GM18508 (cell line): ENCODE measurements at regions not wholly inside any gene's neighbourhood (a gene's known extent, or its start where the extent isn't known, plus 50 kb on each side); places are given as distances from the start of the nearest gene placed in this dataset.

ENCODE experiments used
- ATAC-seq: cut with Tn5 transposase; IDR thresholded peaks from one replicate; pipeline ENCODE4 v1.9.1; 2021; ENCODE audit warnings: moderate number of reproducible peaks; ENCODE audit not compliant: insufficient read depth, unreplicated experiment

DNA sequence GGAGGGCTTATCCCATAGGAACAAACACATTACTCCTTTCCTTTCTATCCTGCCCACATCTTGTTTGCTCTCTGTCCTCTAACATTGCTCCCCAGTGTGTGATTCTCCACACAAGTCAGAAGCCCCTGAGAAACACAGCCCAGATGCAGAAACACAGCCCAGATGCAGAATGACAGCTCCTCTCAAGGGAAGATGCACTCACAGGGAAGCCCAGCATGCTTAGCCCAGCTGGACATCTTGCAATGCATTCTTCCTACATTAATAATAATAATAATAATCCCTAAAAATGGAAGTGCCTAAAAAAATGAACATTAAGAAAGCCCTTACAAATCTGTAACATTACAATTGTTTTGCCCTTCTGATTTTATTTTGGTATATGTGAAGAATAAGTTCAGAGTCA, 172.1 kb downstream of the CBLN2 start:
- no peak for ATAC-seq

DNA sequence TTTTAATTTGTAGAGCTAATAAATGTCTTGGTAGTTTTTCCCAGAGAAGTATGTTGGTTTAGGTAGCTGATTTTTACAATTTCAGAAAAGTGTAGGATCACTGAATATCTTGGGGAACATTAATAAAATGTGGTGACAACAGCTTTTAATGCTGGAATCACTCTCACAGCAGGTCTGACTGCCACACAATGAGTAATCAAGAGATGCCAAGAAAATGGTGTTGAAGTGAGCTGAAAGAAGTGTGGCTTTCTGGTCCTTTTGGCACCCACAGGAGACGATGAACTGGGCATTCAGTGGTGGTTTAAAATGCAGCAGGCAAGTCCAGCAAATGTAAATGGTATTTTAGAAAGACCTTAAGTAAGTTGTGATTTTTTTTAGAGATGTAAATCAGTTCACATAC, 175.8 kb downstream of the CBLN2 start:
- no peak for ATAC-seq

DNA sequence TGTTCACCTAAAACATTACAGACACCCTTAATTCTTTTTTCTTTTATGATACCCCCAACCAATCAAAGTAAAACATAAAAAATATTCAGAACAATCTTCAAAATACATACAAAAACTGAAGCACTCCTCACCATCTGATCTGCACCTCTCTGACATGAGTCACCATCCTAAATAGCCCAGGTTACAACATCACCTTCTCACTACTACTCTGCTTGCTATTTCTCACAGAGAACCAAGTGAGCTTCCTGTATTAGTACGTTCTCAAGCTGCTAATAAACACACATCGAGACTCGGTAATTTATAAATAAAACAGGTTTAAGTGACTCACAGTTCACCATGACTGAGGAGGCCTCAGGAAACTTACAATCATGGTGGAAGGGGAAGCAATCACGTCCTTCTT, 183.5 kb downstream of the CBLN2 start:
- no peak for ATAC-seq

DNA sequence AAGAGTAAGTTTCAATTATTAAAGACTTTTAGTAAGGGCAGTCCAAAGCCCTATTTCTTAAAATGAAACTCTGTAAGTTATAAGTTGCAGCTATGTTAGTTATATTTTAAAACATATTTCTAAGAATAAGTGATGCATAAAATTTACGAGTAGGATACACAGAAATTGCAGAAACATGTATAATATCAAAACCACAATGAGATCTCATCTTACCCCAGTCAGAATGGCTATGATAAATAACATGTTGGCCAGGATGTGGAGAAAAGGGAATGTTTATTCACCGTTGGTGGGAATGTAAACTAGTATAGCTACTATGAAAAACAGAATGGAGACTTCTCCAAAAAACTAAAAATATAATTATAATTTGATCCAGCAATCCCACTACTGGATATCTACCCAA, 201.2 kb downstream of the CBLN2 start:
- no peak for ATAC-seq

DNA sequence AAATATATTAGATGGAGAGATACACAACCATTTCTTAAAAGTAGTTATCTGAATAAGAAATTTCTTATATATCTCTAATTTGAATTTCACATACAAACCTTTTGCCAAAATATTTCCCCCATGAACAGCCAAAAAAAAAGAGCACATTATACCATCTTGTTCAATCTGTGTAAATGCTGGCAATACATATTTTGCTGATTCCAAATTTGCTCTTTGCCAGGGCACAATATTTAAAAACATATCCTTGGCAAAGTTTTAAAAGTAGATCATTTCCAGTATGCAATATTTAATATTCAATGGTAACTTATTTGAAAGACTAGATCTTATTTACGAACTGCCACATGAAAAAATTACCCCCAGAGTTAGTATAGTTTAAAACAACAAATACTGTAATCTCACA, 204.2 kb downstream of the CBLN2 start:
- ATAC-seq: no peak

DNA sequence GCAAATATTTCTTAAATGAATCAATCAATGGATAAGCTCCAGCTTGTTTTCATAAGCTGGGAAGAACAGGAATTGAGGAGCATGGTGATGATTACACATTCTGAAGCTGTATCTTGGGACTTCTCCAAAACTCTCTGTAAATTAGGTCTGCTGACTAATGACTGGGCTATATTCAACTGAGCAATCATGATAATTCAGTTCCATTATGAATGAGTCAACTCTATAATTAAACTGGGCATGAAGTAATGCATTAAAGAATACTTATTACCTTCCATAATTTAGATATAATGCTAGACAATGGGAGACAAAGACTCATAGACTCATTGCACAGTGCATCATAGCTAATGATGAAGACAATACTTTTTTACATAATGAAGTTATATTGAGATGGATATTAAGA, 207.4 kb downstream of the CBLN2 start:
- ATAC-seq: no peak

DNA sequence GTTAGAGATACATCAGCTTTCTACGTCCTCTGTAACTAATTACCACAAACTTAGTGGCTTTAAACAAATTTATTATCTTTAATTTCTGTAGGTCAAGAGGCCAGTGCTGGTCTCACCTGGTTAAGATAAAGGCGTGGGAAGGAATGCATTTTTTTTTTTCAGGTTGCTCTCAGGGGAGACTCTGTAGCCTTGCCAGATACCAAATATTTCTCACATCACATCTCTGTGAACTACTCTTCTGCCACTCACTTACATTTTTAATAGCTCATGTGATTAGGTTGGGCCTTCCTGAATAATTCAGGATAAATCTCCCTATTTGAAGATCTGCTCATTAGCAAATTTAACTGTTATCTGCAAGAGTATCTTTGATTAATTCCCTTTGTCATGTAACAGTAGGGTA, 214.6 kb downstream of the CBLN2 start:
- no peak for ATAC-seq

DNA sequence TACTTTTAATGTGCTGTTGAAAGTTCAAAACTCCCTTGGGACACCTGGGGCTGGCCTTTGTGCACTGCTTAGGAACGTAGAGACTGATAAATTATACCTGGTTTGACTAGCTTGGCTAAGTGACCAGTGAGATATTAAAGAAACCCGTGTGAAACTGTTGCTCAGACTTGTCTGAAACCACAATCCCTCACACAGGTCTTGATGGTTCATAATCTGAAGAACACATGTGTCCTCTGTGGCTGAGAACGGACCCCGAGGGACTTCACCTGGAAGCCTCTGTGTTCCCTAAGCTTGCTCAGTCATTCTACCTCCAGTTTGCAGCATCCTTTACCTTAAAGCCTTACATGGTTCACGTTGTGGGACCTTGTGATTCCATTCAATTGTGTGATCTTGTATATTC, 218.8 kb downstream of the CBLN2 start:
- no peak for ATAC-seq

DNA sequence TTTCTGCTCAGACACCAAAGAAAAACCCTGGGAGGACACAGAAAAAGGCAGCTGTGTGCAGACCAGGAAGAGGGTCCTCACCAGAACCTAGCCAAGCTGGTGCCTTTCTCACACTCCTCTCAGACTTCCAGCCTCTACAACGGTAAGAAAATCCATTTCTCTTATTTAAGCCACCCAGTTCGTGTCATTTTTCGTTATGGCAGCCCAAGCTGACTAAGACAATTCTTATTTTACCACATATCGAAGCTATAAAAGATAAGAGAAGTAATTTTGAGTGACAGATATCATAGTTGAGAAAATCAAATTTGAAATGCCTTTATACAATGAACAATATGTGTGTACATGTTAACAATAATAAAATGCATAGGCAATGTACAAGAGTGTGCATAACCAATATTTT, 219.5 kb downstream of the CBLN2 start:
- ATAC-seq: no peak

DNA sequence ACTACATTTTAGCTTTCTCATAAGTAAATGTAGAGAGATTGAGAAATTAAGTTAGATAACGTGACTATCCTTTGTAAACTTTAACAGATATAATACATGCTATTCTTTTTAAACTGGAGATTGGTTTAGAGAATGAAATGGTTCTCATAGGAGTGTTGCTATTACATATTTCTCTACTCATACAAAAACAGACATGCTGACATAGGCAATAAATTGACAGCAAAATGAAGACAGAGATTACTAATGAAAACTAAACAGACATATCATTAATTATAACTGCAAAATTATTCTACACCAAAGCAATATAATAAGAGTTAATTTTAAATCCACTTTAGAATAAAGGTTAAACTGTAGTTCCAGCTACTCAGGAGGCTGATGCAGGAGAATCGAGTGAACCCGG, 227.6 kb downstream of the CBLN2 start:
- ATAC-seq: no peak

DNA sequence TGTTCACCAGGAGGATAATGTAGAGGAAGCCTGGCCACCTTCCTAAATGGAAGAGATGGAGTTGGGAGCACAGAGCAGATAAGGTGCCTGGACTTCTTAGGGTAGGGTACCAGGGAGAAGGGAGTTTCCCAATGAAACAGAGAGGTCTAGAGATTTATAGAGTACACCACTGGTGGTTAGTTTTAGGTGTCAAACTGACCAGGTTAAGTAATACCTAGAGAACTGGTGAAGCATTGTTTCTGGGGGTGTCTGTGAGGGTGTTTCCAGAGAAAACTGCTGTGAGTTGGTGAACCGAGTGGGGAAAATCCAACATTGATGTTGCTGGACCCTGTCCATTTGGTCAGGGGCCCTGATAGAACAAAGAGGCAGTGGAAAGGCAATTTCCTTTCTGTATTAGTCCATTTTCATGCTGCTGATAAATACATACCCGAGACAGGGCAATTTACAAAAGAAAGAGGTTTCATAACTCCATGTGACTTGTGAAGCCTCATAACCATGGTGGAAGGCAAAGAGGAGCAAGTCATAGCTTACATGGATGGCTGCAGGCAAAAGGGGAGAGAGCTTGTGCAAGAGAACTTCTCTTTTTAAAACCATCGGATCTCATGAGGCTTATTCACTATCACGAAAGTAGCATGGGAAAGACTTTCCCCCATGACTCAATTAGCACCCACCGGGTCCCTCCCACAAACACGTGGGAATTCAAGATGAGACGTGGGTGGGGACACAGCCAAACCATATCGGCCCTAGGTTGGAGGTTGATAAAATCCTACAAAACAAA, 260.8 kb downstream of the CBLN2 start:
- no peak for ATAC-seq

DNA sequence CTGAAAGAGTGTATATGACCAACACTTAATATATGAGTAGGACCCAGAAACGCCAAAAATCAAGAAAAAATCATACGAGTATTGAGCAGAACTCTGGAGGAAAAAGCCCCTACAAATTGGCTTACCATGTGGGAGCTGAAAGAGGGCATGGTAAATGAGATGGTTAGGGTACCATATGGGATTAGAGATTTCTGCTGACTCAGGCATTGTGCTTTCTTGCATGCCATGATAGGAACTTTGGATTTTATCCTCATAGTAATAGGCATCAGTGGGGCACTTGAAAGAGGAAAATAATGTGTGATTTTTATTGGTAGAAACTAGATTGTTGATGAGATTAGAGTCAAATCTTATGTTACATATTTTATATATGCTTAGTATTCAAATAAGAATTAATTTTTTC, 271.1 kb downstream of the CBLN2 start:
- no peak for ATAC-seq

DNA sequence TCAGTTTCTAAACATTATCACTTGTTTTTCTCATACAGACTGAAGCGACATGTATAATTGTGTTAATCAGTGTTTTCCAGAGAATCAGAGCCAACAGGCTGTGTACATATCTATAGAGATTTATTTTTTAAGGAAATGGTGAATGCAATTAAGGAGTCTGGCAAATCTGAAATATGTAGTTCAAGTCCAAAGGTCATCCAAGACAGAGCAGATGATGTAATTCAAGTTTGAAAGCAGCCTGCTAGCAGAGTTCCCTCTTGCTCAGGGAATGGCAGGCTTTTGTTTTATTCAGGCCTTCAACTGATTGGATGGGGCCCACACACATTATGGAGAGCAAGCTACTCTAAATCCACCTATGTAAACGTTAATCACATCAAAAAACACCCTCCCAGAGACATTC, 282.6 kb downstream of the CBLN2 start:
- ATAC-seq: no peak

DNA sequence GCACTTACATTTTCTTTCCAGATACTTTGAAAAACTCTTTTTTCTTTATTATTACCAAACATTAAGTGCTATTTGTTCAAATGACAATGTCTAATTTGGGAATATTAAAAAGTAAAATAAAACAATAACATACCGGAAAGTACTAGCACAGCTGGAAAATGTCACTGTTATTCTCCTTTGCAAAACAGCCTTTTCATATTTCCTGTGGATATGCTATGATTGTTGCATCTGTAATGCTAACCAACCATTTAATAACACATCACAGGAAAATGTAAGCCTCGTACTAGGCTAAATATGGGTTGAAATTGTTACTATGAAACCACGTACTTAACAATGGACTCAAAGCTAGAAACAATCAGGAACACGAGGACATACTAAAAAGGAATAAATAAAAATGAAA, 298.1 kb downstream of the CBLN2 start:
- no peak for ATAC-seq

DNA sequence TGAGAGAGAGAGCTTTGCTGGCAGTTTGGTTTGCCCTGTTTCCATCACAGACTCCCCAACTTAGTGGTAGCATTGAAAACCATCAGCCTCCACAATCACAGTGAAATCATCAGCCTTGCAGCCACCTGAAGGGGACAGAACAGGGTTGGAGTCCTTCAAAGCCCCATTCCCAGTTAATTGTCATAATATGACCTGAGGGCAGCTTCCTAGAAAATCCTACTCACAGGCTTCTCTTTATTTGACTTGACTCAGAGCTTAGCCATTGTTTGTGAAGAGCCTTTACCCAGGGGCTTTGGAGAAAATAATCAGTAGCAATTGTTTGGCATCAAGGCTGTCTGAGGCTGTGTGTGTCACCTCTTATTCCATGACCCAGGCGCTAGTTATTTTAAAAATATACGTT, 308.7 kb downstream of the CBLN2 start:
- no peak for ATAC-seq

DNA sequence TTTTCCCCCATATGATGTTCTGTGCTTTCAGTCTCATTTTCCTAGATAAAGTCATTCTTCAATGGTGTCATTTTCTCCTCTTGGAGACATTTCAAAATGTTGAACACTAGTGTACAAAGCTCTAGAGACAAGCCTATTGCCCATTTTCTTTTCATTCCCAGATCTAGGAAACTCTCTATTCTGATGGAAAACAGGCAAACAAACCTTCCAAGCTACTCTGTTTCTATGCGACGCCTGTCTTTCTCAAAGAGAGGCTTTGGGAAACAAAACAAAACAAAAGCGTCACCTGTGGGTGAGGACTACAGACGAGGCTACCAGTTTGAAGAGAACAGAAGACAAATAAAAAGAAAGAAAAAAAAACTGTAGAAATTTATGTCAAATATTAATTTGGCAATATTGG, 311.0 kb downstream of the CBLN2 start:
- no peak for ATAC-seq

DNA sequence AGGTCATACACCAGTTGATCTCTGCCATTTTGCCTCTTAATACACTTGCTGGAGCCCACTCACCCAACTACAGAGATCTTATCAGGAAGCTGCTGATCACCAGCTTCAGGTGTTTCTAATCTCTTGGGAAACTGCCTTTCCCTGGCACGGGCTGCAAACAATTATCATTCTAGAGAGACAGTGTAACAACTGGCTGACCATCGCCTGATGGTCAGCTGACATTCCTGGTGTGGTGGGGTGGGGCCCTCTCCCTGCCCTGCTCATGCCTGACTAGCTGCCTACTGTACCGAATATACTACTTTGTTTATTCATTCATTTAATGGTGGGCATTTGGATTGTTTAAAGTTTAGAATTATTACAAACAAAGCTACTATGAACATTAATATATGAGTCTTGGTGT, 311.5 kb downstream of the CBLN2 start:
- ATAC-seq: no peak

DNA sequence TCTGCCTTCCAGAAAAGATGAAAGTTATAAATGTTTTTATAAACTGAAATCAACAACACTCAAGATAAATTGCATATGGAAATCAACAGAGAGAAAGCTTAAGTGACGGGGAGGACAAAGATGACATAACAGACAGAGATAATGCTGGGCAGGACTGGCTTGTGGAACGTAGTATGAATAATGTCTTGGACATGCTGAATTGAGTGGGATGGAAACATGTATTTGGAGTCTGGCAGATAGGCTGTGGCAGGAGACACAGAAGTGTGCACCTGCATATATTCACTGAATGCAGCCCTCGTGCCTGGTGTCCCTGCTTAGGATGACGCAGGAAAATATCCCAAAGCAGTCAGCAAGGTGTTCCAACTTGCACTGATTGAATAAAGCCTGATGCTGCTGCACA, 318.2 kb downstream of the CBLN2 start:
- no peak for ATAC-seq

DNA sequence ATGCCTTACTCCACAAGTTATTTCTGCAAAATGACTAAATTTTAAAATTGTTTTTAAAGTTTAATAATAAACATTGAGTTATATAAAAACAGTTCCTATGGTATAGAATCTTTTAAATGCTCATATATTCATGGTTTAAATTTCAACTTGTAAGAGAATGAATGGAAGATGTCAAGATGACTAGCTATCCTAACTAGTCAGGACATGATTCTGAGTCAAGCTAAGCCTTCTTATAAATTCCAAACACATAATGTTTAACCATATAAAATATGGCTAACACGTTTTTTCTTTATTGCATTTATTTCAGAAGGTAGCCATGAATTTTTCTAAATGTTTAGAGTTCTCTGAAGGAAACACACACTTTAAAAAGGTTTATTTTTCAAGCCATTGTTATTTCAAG, 320.4 kb downstream of the CBLN2 start:
- ATAC-seq: no peak

DNA sequence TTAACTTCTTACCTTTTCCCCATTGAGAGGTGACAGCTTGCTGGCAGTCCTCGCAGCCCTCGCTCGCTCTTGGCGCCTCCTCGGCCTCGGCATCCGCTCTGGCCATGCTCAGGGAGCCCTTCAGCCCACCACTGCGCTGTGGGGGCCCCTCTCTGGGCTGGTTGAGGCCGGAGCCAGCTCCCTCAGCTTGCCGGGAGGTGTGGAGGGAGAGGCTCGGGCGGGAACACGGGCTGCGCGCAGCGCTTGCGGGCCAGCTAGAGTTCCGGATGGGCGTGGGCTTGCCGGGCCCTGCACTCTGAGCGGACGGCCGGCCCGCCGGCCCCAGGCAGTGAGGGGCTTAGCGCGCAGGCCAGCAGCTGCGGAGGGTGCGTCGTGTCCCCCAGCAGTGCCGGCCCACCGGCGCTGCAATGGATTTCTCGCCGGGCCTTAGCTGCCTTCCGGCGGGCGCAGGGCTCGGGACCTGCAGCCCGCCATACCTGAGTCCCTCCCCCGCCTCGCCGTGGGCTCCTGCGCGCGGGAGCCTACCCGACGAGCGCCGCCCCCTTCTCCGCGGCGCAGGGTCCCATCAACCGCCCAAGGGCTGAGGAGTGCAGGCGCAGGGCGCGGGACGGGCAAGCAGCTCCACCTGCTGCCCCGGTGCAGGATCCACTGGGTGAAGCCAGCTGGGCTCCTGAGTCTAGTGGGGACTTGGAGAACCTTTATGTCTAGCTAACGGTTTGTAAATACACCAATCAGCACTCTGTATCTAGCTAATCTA, 335.0 kb downstream of the CBLN2 start:
- no peak for ATAC-seq

DNA sequence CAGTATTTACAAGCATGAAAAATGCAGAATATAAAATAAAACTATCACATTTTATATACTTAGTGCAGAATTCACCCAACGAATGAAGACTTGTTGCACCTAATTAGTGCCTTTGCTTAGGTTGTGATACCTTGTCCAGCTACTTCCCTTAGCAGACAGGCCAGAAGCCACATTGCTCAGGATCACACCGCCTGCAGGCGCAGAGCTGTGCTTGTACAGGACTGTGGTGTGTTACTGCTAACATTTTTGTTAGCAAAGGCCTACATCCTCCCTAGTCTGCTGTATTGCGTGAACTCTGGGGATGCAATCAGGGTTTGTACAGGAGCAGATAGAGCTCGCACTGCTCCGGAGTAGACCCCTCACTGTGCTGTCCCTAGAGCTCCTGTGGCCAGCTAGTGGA, 336.9 kb downstream of the CBLN2 start:
- no peak for ATAC-seq

DNA sequence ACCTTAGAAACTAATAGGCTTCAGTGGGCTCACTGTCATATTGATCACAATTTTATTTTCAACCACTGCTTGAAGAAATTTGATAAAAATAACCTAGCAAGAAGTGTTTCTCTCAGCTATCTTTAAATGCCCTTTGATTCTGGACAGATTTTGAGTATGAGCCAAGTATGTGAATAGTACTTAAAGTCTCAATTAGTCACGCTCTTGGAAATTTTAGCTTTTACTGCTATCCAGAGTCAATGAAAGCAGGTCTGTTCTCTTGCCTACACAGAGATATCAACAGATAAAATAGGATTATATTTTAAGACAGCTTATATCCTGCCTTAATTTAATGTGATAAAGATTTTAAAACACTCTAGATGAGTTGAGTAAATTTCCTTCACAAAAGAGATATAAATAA, 337.3 kb downstream of the CBLN2 start:
- no peak for ATAC-seq
